Muscle layer of duodenum (tissue), 2 donors: ENCODE measurements at regions not wholly inside any gene's neighbourhood (a gene's known extent, or its start where the extent isn't known, plus 50 kb on each side); places are given as distances from the start of the nearest gene placed in this dataset.

Source experiments
- H3K27ac ChIP-seq: one replicate; pipeline ENCODE4 v1.7.0; 2013; ENCODE audit warnings: mild to moderate bottlenecking, low read length
- H3K27me3 ChIP-seq: one replicate; pipeline ENCODE4 v1.7.0; 2013; ENCODE audit warnings: low read depth, mild to moderate bottlenecking, control low read depth, low read length
- H3K36me3 ChIP-seq, 2 donors: one replicate each; pipeline ENCODE4 v1.7.0; 2013; ENCODE audit warnings: low read length in 2 of 2, control low read depth in 1 of 2, mild to moderate bottlenecking in 1 of 2; ENCODE audit not compliant: insufficient read depth in 2 of 2, control insufficient read depth in 1 of 2
- H3K4me1 ChIP-seq, 2 donors: one replicate each; pipeline ENCODE4 v1.7.0; 2013; ENCODE audit warnings: low read length in 2 of 2, mild to moderate bottlenecking in 2 of 2, control low read depth in 1 of 2, moderate library complexity in 1 of 2; ENCODE audit not compliant: insufficient read depth in 2 of 2, control insufficient read depth in 1 of 2
- H3K4me3 ChIP-seq, 2 donors: one replicate each; pipeline ENCODE4 v1.7.0; 2013; ENCODE audit warnings: low read length in 2 of 2, low read depth in 1 of 2, mild to moderate bottlenecking in 1 of 2
- H3K9me3 ChIP-seq, 2 donors: one replicate each; pipeline ENCODE4 v1.7.0; 2013; ENCODE audit warnings: low read length in 2 of 2, control low read depth in 1 of 2, mild to moderate bottlenecking in 1 of 2; ENCODE audit not compliant: control insufficient read depth in 1 of 2
- donor health status: healthy.

DNA sequence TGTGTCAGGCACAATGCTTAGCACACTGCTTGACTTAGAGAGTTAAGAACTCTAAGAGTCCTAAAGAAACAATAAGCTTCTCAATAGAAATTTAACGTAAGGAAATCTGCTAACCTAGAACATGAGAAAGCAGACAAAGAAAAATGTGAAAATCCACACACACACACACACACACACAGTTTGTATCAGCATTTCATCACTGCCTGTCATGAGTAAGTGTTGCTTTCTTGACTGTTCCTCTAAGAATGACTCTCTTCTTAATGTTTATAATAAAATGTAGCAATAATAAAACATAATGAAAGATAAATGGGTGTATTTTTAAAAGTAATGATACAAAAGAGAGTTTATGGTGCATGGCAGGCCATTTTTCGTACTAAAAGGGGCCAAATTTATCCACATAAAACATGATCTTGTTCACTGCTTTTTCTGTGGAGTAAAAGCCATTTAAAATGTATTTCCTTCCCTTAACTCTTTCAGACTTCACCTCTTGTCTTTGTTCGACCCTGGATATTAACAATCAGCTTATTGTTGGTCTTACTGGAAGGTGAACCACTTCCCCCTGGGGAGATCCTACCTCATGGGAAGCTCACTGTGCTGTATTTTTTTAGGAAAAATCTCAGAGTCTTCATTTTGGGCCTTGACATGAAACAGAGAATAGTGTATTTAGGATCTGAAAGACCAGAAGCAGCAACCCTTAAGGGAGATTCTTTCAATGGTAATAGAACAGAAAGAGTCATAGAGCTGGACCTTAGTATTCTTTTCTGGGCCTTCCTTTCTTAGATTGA, 107.3 kb upstream of the ANKRD55 start:
- H3K4me3 ChIP-seq, result no peak overlapping the region
- no peaks in the 10 kb centered on the region for H3K36me3 ChIP-seq
- H3K4me1 ChIP-seq, result no peaks in the 10 kb centered on the region
- H3K9me3 ChIP-seq, result no peaks in the 10 kb centered on the region
- no peaks in the 10 kb centered on the region for H3K27me3 ChIP-seq
- no peak overlapping the region for H3K27ac ChIP-seq

DNA sequence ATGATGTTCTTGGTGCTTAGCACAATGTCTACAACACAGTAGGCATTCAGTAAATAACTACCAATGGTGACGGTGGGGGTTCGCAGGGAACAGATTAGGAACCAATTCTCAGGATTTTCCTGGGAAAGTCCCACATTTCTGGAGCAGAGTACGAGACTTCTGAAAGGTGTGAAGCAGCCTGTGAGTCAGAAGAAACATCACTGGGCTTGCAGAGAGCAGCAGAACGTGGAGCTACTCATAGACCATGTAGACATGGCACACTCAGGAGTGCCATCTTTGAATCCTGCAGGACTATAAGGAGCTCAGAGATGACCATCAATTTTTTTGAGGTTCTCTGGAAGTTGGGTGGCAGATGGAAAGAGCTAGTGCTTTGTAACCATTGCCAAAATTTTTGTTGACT, 106.6 kb upstream of the ANKRD55 start:
- Histone ChIP-seq H3K4me1 (no peaks in the 10 kb centered on the region), H3K36me3 (no peaks in the 10 kb centered on the region), H3K9me3 (no peaks in the 10 kb centered on the region), H3K4me3 (no peak overlapping the region), H3K27me3 (no peaks in the 10 kb centered on the region), H3K27ac (no peak overlapping the region)

DNA sequence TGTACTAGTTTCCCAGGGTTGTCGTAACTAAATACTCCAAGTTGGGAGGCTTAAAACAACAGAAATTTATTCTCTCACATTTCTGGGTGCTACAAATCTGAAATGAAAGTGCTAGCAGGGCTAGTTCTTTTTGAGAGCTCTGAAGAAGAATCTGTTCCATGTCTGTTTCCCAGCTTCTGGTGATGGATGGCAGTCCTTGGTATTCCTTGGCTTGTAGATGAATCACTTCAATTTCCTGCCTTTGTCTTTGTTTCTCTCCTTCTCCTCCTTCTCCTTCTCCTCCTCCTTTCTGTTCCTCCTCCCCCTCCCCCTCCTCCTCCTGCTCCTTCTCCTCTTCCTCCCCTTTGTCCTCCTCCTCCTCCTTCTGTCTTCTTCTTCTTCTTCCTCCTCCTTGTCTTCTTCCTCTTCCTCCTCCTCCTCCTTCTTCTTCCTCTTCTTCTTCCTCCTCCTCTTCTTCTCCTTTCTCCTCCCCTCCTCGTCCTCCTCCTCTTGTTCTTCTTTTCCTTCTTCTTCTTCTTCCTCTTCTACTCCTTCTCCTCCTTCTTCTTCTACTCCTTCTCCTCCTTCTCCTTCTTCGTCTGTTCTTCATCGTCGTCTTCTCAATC, 104.7 kb upstream of the ANKRD55 start:
- H3K27ac ChIP-seq, result no peak overlapping the region
- no peaks in the 10 kb centered on the region for H3K36me3 ChIP-seq
- H3K9me3 ChIP-seq, result no peaks in the 10 kb centered on the region

DNA sequence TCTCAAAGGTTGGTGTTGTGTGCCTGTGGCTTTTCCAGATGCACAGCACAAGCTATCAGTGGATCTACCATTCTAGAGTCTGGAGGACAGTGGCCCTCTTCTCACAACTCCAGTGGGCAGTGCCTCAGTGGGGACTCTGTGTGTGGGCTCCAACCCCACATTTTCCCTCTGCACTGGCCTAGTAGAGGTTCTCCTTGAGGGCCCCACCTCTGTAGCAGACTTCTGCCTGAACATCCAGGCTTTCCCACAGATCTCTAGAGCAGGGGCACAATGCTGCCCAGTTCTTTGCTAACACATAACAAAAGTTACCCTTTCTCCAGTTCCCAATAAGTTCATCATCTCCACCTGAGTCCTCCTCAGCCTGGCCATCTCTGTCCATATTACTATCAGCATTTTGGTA, 102.1 kb upstream of the ANKRD55 start:
- Histone ChIP-seq H3K4me3 (no peak overlapping the region), H3K9me3 (no peaks in the 10 kb centered on the region), H3K4me1 (no peaks in the 10 kb centered on the region), H3K27ac (no peak overlapping the region), H3K27me3 (no peaks in the 10 kb centered on the region), H3K36me3 (no peaks in the 10 kb centered on the region)

More for the DNA sequence above, 104.7 kb upstream of the ANKRD55 start:
- H3K27me3 ChIP-seq, result no peaks in the 10 kb centered on the region
- no peaks in the 10 kb centered on the region for H3K4me1 ChIP-seq
- no peak overlapping the region for H3K4me3 ChIP-seq

DNA sequence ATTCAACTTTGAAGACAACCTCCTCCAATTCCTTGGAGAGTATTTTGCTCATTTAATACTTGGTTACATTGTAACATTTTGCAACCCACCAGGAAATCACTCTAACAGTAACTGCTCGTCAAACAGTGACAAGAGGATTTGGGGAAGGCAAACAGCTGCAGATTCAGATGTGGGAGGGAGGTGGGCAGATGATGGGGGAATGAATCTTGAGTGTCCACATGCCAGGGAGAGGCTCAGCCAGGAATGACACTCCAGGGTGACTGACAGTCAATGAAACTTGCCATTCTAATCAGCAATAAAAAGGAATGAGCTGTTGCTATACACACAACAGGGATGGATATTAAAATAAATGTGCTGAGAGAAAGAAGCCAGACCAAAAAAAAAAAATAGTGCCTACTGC, 97.7 kb upstream of the ANKRD55 start:
- H3K4me3 ChIP-seq, result no peak overlapping the region
- no peaks in the 10 kb centered on the region for H3K9me3 ChIP-seq
- H3K36me3 ChIP-seq, result no peaks in the 10 kb centered on the region
- H3K27me3 ChIP-seq, result no peaks in the 10 kb centered on the region
- H3K27ac ChIP-seq, result no peak overlapping the region
- H3K4me1 ChIP-seq, result no peaks in the 10 kb centered on the region

DNA sequence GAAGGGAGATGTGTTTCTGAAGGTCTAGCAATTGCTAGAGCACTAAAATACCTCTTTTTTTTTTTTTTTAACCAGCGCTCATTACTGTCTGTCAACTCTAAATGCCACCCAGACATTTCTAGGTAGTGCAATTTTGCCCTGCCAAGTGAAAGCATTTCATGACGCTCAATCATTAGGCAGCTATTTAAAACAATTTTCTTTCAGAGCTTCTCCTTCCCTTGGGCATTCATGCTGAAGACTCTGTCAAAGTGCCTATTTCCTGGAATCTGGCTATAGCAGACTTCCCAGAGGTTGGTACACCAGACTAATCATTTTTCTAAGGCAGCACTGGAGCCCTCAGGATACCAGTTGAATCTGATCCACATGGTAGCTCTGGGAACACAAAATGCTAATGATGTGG, 97.0 kb upstream of the ANKRD55 start:
- Histone ChIP-seq H3K9me3 (no peaks in the 10 kb centered on the region), H3K36me3 (no peaks in the 10 kb centered on the region), H3K4me1 (no peaks in the 10 kb centered on the region), H3K27ac (no peak overlapping the region), H3K4me3 (no peak overlapping the region), H3K27me3 (no peaks in the 10 kb centered on the region)

DNA sequence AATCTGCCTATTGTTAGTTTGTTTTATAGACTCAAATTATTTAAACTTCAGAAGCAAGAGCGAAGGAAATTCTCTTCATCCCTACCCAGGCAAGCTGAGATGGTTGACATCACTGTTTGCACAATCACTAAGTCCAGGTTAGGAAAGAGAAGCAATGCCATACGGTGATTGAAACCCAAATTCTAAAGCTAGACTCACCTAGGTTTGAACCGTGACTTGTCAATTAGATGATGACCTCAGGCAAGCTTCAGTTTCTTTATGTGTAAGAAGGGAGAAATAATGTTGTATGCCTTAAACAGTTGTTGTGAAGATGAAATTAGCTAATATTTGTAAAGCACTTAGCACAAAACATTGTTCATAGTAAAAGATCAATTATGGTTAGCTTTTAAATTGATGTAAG, 96.5 kb upstream of the ANKRD55 start:
- no peaks in the 10 kb centered on the region for H3K4me1 ChIP-seq
- no peaks in the 10 kb centered on the region for H3K9me3 ChIP-seq
- no peaks in the 10 kb centered on the region for H3K27me3 ChIP-seq
- H3K27ac ChIP-seq, result no peak overlapping the region
- no peaks in the 10 kb centered on the region for H3K36me3 ChIP-seq
- H3K4me3 ChIP-seq, result no peak overlapping the region

DNA sequence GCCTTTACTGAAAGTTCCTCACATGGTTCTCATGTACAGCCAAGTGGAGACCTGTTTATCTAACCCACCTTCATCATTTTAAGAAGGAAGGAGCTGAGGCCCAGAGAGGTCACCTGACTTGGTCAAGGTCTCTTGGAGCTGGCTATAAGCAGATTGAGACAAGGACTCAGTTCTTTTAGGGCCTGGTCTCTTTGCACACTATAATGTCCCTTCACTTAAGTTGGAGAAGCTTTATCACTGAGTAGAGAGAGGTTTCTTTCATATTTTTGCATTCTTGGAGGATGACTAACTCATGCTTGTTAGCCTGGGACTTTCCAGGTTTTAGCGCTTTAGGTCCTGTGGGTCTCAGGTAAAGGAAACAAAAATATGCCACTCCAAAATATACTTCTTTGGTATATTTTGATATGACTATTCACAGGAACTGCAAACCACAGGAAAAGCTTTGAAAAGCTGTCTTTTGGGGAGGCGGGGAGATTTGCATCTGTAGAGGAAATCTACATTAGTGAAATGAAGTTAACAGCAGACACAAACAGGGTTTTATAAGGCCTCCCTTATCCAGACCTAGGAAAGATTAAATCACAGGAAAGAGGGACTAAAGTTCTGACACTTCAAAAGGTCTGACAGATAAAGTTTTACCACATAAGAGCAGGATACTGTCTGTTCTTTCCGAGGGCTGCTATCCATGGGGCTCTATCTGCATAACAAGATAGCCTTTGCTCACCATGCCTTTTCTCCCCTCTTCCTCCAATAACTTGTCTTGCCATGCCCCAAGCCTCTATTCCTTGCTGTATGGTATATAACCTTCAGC, 95.8 kb upstream of the ANKRD55 start:
- H3K4me3 ChIP-seq, result no peak overlapping the region
- H3K9me3 ChIP-seq, result no peaks in the 10 kb centered on the region
- no peaks in the 10 kb centered on the region for H3K4me1 ChIP-seq
- no peaks in the 10 kb centered on the region for H3K27me3 ChIP-seq
- H3K36me3 ChIP-seq, result no peaks in the 10 kb centered on the region
- no peak overlapping the region for H3K27ac ChIP-seq

DNA sequence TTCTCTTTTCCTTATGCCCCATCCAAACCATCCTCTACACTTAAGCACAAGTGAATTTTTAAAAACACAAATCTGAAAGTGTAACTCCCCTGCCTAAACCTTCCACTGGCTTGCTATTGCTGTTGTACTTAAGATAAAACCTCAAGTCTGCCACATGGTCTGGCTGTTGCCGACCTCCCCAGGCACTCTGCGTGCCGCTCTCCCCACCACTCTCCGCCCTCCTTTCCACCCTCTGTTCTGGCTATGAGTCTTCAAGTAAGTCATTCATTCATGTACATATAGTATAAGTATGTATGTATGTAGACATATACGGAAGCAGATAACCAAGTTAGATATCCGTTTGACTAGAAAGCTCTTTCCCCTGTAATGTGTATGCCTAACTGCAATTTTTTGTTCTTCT, 94.7 kb upstream of the ANKRD55 start:
- Histone ChIP-seq H3K4me1 (no peaks in the 10 kb centered on the region), H3K36me3 (no peaks in the 10 kb centered on the region), H3K9me3 (no peaks in the 10 kb centered on the region), H3K4me3 (no peak overlapping the region), H3K27ac (no peak overlapping the region), H3K27me3 (no peaks in the 10 kb centered on the region)

DNA sequence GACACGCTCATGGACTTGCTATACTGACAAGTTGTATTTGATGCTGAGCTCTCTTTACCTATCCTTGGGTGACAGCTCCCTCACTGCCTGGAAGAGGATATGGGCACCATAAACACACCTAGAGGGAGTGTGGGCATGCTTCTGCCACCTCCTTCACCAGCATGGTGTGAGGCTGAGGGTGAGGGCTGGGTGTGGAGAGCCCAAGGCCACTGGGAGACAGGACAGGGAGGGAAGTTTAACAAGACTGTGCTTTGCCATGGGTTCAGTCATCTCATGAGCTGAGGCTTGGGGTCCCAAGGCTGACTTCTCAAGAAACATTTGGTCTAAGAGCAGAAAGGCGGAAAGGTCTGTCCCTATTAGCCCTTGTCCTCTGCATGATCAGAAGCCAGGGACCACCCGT, 93.6 kb upstream of the ANKRD55 start:
- H3K4me3 ChIP-seq, result no peak overlapping the region
- H3K4me1 ChIP-seq, result no peaks in the 10 kb centered on the region
- no peaks in the 10 kb centered on the region for H3K27me3 ChIP-seq
- no peaks in the 10 kb centered on the region for H3K36me3 ChIP-seq
- no peak overlapping the region for H3K27ac ChIP-seq
- H3K9me3 ChIP-seq, result no peaks in the 10 kb centered on the region

DNA sequence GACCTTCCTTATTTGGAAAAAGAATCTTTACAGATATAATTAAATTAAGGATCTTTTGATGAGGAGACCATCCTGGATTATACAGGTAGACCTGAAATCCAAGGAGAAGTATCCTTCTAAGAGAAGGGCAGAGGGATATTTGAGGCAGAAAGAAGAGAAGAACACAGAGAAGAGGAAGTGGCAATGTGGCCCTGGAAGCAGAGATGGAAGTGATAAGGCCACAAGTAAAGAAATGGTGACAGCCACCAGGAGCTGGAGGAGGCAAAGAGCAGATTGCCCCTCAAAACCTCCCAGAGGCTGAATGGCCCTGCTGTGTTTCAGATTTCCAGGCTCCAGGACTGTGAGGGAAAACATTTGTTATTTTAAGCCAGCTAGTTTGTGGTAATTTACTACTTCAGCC, 93.0 kb upstream of the ANKRD55 start:
- Histone ChIP-seq H3K27ac (no peak overlapping the region), H3K36me3 (no peaks in the 10 kb centered on the region), H3K9me3 (no peaks in the 10 kb centered on the region), H3K27me3 (no peaks in the 10 kb centered on the region), H3K4me1 (no peaks in the 10 kb centered on the region), H3K4me3 (no peak overlapping the region)
